ENCODE measurements at regions not wholly inside any gene's neighbourhood (a gene's known extent, or its start where the extent isn't known, plus 50 kb on each side); places are given as distances from the start of the nearest gene placed in this dataset.

DNA sequence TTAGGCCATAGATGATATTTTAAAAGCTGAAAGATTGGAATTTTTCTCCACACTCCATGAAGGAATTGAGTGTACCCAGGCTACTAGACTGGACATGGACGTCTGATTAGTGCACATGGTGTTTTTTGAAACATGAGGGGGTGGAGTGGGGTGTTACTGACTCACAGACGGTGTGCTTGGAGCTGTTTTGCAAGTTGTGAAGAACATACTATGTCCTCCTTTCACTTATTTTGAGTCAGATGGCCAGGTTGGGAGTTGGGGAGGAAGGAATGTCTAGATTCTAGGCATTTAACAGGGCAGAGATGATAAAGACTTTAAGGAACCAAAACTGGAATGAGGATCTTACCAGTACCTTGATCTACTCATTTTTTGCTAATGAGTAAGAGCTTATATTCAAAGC lies 158.1 kb upstream of the MTNR1B start:
- H3K4ac ChIP-seq (replicated peaks; ENCODE audit: insufficient read length, low read depth, low read length), result no peak overlapping the region
- no peak overlapping the region for H4K8ac ChIP-seq (ENCODE audit: extremely low read depth, insufficient read depth, low read length)
- no peak overlapping the region for H3K4me2 ChIP-seq (ENCODE audit: insufficient read depth in 1 of 2, low read depth in 2 of 2, low read length in 2 of 2)
- no peaks in the 10 kb centered on the region for H3K9me3 ChIP-seq (ENCODE audit: insufficient read depth in 2 of 2, low read depth in 1 of 2, low read length in 1 of 2)
- H2BK20ac ChIP-seq (ENCODE audit: low read length), result no peak overlapping the region
- H3K4me1 ChIP-seq (replicated peaks in 1 of 4; ENCODE audit: control insufficient read depth in 3 of 4, insufficient read depth in 4 of 4, low read length in 3 of 4), result 0 out of 7 replicates have a peak, but pooled peaks cover 0 to 2% (median 0%) of the 10 kb centered on the region in 4 experiments
- H3K27me3 ChIP-seq (replicated peaks in 1 of 4; ENCODE audit: control insufficient read depth in 3 of 4, extremely low read depth in 1 of 4, insufficient read depth in 3 of 4, low read length in 3 of 4), result no peaks in the 10 kb centered on the region
- no peak overlapping the region for H3K18ac ChIP-seq (ENCODE audit: extremely low read depth, low read length)
- WGBS, 2 experiments (ENCODE audit: extremely low coverage in 1 of 2, insufficient coverage in 1 of 2, insufficient read length in 1 of 2, insufficient replicate concordance in 2 of 2, low coverage in 1 of 2, low lambda C conversion rate in 2 of 2, missing lambda C conversion rate in 1 of 2), result 79% methylated on average over 2 of the region's 2 CpGs; no CpG with 5 or more reads in 1 of the 2 experiments
- H4K5ac ChIP-seq (ENCODE audit: insufficient read length, low read depth, low read length), result no peak overlapping the region
- no peak overlapping the region for H4K91ac ChIP-seq (replicated peaks; ENCODE audit: insufficient read length, low read length)
- no peak overlapping the region for H3K27ac ChIP-seq (ENCODE audit: low read depth, low read length)
- no peaks in the 10 kb centered on the region for H3K79me2 ChIP-seq (ENCODE audit: control insufficient read depth in 1 of 2, insufficient read depth in 2 of 2, low read length in 2 of 2)
- DNase-seq (ENCODE audit: low read depth in 1 of 2, low spot score in 2 of 2) (no peak), FAIRE-seq (no peak)
- H3K36me3 ChIP-seq (ENCODE audit: control insufficient read depth in 2 of 4, insufficient read depth in 4 of 4, low read length in 3 of 4), result no peaks in the 10 kb centered on the region
- H4K20me1 ChIP-seq (replicated peaks in 1 of 2; ENCODE audit: control insufficient read depth in 1 of 2, insufficient read depth in 2 of 2, low read length in 2 of 2), result no peaks in the 10 kb centered on the region
- H3K56ac ChIP-seq (replicated peaks; ENCODE audit: insufficient read length, low read depth, low read length), result no peak overlapping the region
- no peak overlapping the region for H3K14ac ChIP-seq (ENCODE audit: insufficient read length)
- no peak overlapping the region for H2AK5ac ChIP-seq (ENCODE audit: low read depth, low read length)
- H2BK12ac ChIP-seq (ENCODE audit: low read depth, low read length), result no peak overlapping the region
- no peak overlapping the region for H3K23ac ChIP-seq (ENCODE audit: insufficient read length)
- no peak overlapping the region for H3K9ac ChIP-seq (replicated peaks in 1 of 4; ENCODE audit: extremely low read depth in 1 of 4, low read depth in 3 of 4, low read length in 3 of 4)
- H2BK120ac ChIP-seq (replicated peaks; ENCODE audit: low read depth, low read length), result no peak overlapping the region
- ChIA-PET CTCF (ENCODE audit: partially characterized antibody) (interaction anchor here (0.8 to 1.7 kb wide), 4 partner anchors 15 to 76 kb away, joined by 3 to 5 read pairs (median 3); no protein-coding TSS in a partner anchor), POLR2A (ENCODE audit: partially characterized antibody) (no interaction called here)
- no peaks in the 10 kb centered on the region for H3K79me1 ChIP-seq (ENCODE audit: low read depth, low read length)
- no peak overlapping the region for H2AFZ ChIP-seq (ENCODE audit: low read length)
- H3K23me2 ChIP-seq (ENCODE audit: low read depth, low read length), result no peaks in the 10 kb centered on the region
- H3K4me3 ChIP-seq (ENCODE audit: extremely low read depth in 1 of 4, insufficient read depth in 2 of 4, low read depth in 3 of 4, low read length in 4 of 4), result no peak overlapping the region
- H2BK5ac ChIP-seq (ENCODE audit: low read depth, low read length), result no peak overlapping the region
- H2BK15ac ChIP-seq (ENCODE audit: low read length), result no peak overlapping the region
- TF ChIP-seq JUND (IDR thresholded peaks at IDR 0.05; ENCODE audit: low read length) (no peak), YY1 (IDR thresholded peaks at IDR 0.05; ENCODE audit: low read depth, low read length) (no peak), SIX5 (IDR thresholded peaks at IDR 0.05; ENCODE audit: low read depth, low read length) (no peak), SAP30 (IDR thresholded peaks at IDR 0.05; ENCODE audit: insufficient read depth, insufficient replicate concordance, low read length) (no peak), SP2 (IDR thresholded peaks at IDR 0.05; ENCODE audit: low read length) (no peak), JUN (IDR thresholded peaks at IDR 0.05; ENCODE audit: low read depth, low read length) (no peak)
